Kidney (tissue), 13 donors: ENCODE measurements at regions not wholly inside any gene's neighbourhood (a gene's known extent, or its start where the extent isn't known, plus 50 kb on each side); places are given as distances from the start of the nearest gene placed in this dataset.

Experiments
- DNase-seq, 5 donors: peaks; one replicate each; pipeline ENCODE4 v3.0.0-alpha.2; 2013 to 2020
- FAIRE-seq: peaks from 2 replicates; lab custom pipeline; 2012; peaks lifted over from hg19 to GRCh38; lab: Jason Lieb, UNC
- H3K27ac ChIP-seq, 2 donors: one replicate each; pipeline ENCODE4 v1.7.0; 2013; ENCODE audit warnings: low read depth in 2 of 2, low read length in 2 of 2, inconsistent platforms in 1 of 2
- H3K27me3 ChIP-seq: one replicate; pipeline ENCODE4 v1.7.1; 2013; ENCODE audit warnings: low read length, inconsistent platforms; ENCODE audit not compliant: control insufficient read depth, insufficient read depth
- H3K36me3 ChIP-seq, 3 donors: one replicate each; pipeline versions ENCODE4 v1.7.0 to v1.7.1; 2013; ENCODE audit warnings: low read length in 3 of 3, control low read depth in 1 of 3, inconsistent platforms in 1 of 3; ENCODE audit not compliant: insufficient read depth in 3 of 3, control insufficient read depth in 2 of 3
- H3K4me1 ChIP-seq, 3 donors: one replicate each; pipeline versions ENCODE4 v1.7.0 to v1.7.1; 2013; ENCODE audit warnings: low read length in 3 of 3, inconsistent platforms in 1 of 3, low read depth in 1 of 3; ENCODE audit not compliant: control insufficient read depth in 2 of 3, insufficient read depth in 2 of 3
- H3K4me3 ChIP-seq, 3 donors: one replicate each; pipeline versions ENCODE4 v1.7.0 to v1.8.1; 2013; ENCODE audit warnings: low read length in 3 of 3, control low read depth in 1 of 3, inconsistent platforms in 1 of 3
- H3K9ac ChIP-seq, 3 donors: one replicate each; pipeline versions ENCODE4 v1.7.0 to v1.7.1; 2013; ENCODE audit warnings: low read length in 3 of 3, control low read depth in 1 of 3, inconsistent platforms in 1 of 3
- H3K9me3 ChIP-seq, 3 donors: one replicate each; pipeline versions ENCODE4 v1.7.0 to v1.7.1; 2013; ENCODE audit warnings: low read length in 3 of 3, control low read depth in 1 of 3, inconsistent platforms in 1 of 3; ENCODE audit not compliant: control insufficient read depth in 2 of 3, insufficient read depth in 1 of 3
- intact Hi-C: fragments of 100-400 bp; cut with DNase I; formaldehyde crosslinking; loops from one replicate; pipeline ENCODE4 v1.11.1; 2022
- TF ChIP-seq, protein P1 (sequence below): IDR thresholded peaks from 3 replicates; pipeline ENCODE4 v1.5.1; 2012; ENCODE audit warnings: mild to moderate bottlenecking, moderate library complexity, borderline replicate concordance; ENCODE audit not compliant: insufficient read depth; ENCODE audit errors: extremely low read depth
- donor health status: control.
- donor health status: control.
- donor health status: control.
- donor health status: control.
- donor health status: control.
- donor health status: DM: yes; HTN: yes; CAD: no.
- donor health status: Normal renal cell carcinoma (clear cell type).

DNA sequence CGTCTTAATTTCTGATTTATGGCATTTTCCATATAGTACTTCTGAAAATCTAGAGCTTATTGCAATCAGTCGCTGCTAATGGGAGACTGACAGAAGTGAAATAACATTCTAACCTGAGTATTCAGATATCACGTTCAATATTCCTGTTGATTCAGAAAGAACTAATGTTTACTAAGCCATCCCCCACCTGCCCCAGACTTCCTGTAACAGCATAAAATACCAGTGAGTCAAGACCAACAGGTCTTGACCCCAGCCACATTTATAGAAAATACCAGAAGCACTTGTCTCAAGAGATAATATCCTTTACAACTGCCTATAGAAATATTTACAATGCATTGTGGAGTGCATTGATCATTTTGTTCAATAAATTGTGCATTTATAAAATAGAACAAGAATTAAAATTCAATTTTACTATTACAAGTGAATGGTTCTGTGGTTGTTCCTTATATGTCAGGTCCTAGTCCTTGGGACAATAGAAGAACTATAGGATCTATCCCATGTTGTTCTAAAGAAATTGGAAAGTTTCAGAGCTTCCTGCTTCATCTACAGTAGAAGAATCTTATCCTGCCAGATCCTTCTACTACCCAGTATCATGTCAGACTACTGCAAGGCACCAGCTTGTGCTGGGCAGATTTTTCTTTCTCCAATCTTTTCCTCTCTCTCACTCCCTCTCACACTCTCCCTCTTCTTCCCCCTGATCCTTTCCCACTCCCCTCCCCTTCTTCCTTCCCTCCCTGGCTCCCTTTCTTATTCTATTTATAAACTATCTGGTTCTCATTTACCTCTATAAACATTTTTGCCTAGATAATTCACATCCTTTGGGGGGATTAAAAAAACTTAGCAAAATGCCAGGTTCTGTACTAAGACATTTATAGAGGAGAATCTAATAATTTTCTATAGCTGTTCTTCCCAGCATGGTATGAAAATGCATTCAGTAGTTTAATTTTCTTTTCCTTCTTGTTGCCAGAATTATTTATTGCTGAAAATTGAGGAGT lies 629.9 kb downstream of the DIAPH3 start:
- Histone ChIP-seq H3K9me3 (no peaks in the 10 kb centered on the region), H3K4me3 (no peak overlapping the region), H3K36me3 (no peaks in the 10 kb centered on the region), H3K27ac (no peak overlapping the region), H3K9ac (no peak overlapping the region), H3K27me3 (no peaks in the 10 kb centered on the region), H3K4me1 (peaks cover 0 to 5% (median 4%) of the 10 kb centered on the region in 3 donors)
- intact Hi-C loops, result no loop called here
- TF ChIP-seq, protein P1, sequence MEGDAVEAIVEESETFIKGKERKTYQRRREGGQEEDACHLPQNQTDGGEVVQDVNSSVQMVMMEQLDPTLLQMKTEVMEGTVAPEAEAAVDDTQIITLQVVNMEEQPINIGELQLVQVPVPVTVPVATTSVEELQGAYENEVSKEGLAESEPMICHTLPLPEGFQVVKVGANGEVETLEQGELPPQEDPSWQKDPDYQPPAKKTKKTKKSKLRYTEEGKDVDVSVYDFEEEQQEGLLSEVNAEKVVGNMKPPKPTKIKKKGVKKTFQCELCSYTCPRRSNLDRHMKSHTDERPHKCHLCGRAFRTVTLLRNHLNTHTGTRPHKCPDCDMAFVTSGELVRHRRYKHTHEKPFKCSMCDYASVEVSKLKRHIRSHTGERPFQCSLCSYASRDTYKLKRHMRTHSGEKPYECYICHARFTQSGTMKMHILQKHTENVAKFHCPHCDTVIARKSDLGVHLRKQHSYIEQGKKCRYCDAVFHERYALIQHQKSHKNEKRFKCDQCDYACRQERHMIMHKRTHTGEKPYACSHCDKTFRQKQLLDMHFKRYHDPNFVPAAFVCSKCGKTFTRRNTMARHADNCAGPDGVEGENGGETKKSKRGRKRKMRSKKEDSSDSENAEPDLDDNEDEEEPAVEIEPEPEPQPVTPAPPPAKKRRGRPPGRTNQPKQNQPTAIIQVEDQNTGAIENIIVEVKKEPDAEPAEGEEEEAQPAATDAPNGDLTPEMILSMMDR, result no peak
- FAIRE-seq (no peak), DNase-seq (no peak)

DNA sequence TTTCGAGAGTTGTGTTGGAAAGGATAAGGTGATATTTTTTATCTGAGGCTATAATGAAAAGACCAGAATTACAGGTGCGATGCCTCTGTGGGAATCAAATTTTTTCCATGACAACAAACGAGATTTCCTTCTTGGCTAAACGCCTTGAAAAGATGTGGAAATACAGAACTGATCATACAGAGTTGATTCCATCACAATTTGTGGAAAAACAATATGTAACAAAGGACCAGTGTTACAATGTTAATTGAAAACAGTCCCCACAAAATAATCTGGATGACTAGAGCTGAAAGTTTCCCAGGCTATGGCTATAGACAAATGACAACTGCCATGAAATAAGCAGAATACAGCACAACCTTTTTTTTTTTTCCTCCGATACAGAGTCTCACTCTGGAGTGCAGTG lies 628.9 kb downstream of the DIAPH3 start:
- Histone ChIP-seq H3K4me1 (peaks cover 0 to 5% (median 4%) of the 10 kb centered on the region in 3 donors), H3K36me3 (no peaks in the 10 kb centered on the region), H3K27ac (no peak overlapping the region), H3K9me3 (no peaks in the 10 kb centered on the region), H3K9ac (no peak overlapping the region), H3K4me3 (no peak overlapping the region), H3K27me3 (no peaks in the 10 kb centered on the region)
- TF ChIP-seq, protein P1, result no peak
- FAIRE-seq, result no peak
- DNase-seq, result no peak
- intact Hi-C loops, result no loop called here

DNA sequence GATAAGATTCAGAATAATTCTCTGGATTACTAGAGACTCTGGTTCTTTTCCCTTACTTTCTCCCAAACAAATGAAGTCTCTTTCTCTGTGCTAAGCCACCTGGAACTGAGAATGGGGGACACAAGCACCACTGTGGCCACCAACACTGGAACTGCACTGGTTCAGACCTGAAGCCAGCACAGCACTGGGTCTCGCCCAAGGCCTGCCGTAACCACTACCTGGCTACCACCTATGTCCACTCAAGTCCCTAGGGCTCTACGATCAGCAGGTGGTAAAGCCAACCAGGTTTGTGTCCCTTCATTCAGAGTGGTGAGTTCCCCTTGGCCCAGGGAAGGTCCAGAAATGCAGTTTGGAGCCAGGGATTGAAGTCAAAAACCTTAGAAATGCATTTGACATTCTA lies 626.2 kb downstream of the DIAPH3 start:
- H3K9ac ChIP-seq, result no peak overlapping the region
- intact Hi-C loops, result no loop called here
- FAIRE-seq (no peak), DNase-seq (no peak)
- H3K4me3 ChIP-seq, result no peak overlapping the region
- no peaks in the 10 kb centered on the region for H3K9me3 ChIP-seq
- TF ChIP-seq, protein P1, result no peak
- H3K27me3 ChIP-seq, result no peaks in the 10 kb centered on the region
- H3K4me1 ChIP-seq, result no peaks in the 10 kb centered on the region
- H3K27ac ChIP-seq, result no peak overlapping the region
- no peaks in the 10 kb centered on the region for H3K36me3 ChIP-seq
